T-helper 9 cell (primary cell): ENCODE measurements at regions not wholly inside any gene's neighbourhood (a gene's known extent, or its start where the extent isn't known, plus 50 kb on each side); places are given as distances from the start of the nearest gene placed in this dataset.
"Not testable (repeated sequence)": the region's sequence is repeated elsewhere in the genome, so short reads cannot be mapped to it uniquely, and the experiment has no call there.

Source experiments
- DNase-seq: peaks from one replicate; pipeline ENCODE4 v3.0.0-alpha.2; 2020

DNA sequence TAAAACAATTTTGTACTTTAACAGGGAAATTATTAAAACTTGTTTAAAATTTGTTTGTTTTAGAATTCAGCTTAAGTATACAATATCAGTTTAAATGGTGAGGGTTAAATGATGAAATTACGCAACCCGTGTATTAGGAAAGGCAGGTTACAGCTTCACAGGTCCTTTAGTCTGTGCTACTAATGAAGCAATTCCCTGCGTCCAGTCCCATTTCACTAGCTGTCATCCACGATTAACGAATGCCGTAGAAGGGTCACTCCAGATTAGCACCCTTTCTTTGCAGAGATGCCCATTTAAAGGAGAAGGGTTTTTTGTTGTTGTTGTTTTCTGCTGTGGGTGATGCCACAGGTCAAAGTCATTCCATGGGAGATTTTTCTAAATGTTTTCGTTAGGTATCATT lies 457.6 kb upstream of the SLC10A2 start:
- DNase-seq: no peak

DNA sequence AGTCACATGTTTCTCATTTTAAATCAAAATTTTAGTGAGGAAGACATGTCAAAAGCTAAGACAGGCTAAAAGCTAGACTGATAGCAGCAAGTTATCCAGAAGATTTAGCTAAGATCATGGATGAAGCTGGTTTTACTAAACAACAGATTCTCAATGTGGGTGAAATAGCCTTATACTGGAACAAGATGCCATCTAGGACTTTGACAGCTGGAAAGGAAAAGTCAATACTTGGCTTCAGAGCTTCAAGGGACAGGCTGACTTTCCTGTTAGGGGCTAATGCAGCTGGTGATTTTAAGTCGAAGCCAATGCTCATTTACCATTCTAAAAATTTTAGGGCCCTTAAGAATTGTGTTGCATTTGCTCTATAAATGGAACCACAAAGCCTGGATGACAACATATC lies 455.3 kb upstream of the SLC10A2 start:
- DNase-seq: no peak

DNA sequence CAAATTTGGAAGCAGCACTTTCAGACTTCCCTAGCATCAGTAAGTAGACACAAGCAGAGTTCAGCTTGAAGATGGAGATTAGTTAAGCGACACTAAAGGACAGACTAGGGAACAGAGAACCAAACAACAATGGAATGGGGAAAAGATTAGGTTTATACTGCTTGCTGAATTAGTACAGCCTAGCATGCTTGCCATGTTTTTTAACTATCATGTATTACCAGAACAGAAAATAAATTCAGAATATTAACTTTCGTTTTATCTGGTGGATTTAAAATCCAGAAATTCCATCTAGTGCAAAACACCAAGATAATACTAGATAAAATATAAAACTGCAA lies 451.5 kb upstream of the SLC10A2 start:
- DNase-seq: no peak

DNA sequence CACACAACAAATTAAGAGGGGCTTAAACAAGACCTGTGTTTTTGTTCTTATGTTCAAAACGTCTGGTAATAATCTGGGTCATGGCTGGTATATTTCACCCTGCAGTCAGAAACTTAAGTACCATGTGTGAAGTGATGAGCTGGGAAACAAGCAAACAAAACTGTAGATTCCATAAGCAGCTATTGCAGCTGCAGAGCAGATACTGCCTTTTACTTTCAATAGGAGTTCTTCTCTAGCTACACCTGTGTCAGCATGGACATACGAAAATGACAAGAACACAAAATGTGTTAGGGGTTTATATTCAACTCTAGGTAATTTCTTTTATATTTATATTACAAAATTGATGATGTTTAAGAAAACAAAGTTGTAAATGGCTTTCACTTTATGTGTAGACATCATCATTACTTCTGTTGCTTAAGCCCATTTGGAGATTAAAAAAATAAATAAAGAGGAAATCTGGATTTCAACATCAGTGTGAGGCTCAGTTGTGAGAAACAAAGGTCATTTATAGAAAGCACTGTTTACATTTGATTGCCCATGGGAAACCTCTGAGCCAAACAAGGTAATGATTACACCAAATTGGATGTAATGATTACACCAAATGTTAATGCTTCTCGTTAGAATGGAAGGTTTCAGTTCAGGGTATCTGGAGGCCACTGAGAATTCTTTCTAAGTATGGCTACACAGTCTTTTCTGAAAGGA lies 451.0 kb upstream of the SLC10A2 start:
- no peak for DNase-seq

DNA sequence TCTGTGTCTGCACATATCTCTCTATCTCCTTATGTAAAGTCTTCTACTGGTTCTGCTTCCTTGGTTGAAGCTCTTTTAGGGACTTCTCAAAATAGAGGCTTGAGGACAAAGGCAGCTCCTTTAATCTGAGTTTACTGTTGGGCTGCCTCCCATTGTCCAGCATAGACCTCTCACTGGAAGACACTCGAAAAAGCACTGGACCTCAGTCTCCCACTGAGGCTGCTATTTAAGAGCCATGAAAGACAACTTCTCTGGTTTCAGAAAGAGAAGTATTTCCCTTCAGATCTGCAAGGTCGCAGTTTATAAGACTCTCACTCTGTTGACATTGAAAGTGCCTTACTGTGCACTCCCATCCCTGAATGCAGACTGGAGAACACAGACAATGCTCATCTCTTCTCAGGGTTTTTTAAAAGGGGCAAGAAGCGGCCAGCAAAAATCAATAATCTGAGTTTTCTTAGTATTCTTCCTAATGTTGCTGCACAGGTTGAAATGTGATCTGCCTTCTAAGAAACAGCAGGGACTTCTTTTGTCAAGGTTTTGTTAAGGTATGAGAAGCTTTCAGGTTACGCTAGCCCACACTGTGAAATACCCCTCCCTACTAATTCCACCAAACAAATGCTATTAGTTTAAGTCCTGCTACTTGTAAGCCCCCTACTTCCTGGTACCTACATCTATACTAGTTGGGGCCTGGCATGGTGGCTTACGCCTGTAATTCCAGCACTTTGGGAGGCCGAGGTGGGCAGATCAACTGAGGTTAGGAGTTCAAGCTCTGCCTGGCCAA lies 450.0 kb upstream of the SLC10A2 start:
- DNase-seq: no peak

DNA sequence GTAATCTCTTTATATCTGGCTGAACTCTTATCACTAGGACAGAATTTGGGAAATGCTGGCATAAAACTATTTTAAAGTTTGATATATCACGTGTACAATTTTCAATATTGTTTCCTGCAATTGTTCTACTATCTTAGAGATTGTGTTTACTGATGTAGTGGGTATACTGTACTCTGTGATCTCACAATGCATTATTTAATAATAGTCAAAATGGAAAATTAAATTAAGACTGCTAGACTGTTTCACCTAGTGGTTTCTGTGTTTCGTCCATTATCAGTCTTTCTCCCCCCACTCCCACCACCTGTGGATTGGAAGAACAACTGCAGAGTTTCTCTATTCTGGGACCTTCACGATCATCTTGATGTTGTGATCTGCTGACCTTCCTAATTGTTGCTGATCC lies 449.2 kb upstream of the SLC10A2 start:
- no peak for DNase-seq

DNA sequence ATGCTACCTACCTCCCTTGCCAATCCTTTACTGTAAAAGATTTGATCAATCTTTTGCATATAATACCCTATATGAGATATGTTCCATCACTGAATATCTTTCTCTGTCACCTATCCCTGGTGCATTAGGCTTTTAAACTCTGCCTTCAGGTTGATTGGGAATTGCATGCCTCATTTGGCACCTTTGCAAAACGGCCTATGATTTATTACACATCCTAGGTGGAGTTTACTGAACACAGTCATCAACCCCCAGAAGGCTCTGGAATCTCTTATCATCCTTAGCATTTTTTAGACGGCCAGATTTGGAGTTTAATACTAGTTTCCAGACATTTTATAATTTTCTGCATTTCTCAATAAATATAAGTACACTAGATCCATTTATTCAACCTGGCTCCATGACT lies 448.4 kb upstream of the SLC10A2 start:
- no peak for DNase-seq

DNA sequence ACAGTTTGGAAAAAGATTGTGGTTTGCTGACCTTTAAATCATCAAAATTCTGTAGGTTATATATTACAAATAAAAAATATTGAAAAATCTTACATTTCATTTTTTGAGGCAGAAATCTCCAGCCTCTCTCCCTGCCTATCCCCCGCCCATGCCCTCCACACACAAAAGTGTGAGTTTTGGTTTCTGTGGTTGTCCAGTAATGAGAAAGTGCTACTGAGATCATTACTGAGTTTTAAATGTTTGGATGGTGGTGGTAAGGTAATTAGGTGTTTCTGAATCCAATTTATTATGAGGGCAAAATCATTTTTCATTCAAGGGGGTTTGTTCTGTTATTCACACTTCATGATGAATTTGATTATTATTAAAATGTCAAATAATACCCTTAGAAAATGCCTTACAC lies 448.0 kb upstream of the SLC10A2 start:
- no peak for DNase-seq

DNA sequence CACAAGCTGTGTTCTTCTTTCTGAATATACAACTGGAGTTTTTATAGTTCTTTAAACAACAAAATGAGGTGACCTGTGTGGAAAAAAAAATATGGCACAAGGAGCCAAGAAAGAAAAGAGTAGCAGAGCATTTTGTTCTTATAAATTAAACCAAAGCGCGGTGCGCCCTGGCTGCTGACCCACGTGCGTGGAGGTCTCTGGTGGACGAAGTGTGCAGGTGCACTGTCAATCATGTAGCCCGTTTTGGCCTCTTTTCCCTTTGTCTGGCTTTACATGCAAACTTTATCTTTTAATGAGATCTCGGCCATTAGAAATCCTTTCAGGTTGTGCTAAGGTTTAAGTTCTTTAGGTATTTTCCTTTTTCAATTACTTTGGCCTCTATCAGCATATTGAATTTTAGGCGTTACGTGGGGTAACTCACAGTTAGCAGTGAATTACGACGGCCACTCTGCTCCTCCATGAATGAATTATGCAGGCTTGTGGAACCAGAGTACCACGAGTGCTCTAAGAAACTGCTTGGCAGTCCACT lies 443.9 kb upstream of the SLC10A2 start:
- DNase-seq: no peak

DNA sequence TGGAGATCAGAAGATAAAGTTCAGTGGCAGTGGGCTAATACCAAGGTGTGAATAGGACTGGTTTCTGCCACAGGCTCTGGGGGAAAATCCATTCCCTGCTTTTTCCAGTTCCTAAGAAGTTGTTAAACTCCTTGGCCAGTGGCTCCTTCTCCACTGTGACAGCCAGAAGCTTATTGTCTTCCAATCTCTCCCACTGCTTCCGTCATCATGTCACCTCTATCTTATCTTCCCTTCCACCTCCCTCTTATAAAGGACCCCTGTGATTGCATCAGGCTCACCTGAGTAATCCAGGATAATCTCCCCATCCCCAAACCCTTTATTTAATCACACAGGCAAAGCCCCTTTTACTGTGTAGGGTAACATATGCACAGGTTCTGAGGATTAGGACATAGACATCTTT lies 431.2 kb upstream of the SLC10A2 start:
- DNase-seq: no peak

DNA sequence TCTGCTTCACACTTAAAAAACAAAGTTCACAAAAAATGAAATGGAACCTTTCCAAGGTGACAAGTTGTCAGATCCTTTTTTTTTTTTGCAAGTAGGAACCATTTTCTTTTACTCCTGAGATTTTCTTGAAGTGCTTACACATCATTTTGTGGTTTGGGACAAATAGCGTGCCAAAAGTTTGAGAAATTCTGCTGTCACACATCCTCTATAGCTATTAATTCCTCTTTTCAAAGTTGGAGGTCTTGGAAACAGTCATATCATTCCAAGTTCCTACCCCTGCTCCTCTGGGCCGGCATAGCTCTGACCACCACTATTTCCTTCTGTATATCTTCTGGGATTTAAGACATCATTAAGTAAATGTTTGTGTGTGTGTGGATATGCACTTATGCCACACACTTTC lies 421.6 kb upstream of the SLC10A2 start:
- no peak for DNase-seq

DNA sequence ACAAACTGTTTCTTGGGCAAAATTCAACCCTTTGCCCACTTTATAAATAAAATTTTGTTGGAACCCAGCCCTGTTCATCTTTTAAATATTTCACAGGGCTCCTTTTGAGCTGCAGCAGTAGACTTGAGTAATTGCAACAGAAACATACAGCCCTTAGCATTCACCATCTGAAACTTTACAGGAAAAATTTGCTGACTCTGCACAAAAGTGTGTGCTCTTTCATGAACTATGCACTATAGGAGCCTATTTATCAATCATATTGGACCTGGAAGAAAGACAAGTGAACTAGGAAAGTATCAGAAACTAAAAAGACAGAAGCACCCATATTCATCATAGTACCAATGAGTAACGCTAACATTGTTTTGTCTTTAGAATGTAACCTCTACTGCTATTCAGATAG lies 406.9 kb upstream of the SLC10A2 start:
- DNase-seq: no peak

DNA sequence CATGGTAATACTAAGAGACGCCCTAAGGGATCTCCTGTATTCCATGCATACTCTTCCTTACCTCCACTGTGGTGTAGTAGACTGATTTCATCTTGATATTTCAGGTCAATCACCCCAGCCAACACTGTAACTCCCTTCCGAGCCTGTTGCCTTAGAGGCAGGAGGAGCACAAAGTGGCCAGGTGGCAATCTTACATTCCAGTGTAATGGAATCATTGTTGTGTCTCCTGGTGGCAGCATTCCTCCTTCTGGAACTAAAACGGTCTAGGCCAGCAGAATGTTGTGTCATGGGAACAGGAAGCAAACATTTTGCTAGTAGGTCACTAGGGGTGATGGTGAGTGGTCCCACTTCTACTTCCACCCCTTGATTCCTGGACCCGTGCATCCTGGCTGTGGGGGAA lies 405.7 kb upstream of the SLC10A2 start:
- no peak for DNase-seq

DNA sequence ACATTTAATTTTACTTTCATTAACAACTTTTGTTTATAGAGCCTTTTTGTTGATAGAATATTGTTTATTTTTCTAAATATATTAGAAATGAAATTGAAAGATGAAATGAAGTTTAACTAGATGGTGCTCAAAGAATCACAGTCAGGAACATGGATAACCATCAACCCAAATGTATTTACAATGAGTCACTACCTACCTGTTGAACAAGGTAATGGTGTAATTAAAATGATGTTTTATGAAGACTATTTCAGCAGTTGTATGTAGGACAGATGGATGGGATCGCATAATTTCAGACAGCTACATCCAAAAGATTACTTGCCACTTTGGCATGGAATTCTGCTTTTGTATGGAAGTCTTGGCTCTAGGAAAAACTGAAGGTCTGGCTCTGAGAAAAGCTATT lies 403.6 kb upstream of the SLC10A2 start:
- no peak for DNase-seq

DNA sequence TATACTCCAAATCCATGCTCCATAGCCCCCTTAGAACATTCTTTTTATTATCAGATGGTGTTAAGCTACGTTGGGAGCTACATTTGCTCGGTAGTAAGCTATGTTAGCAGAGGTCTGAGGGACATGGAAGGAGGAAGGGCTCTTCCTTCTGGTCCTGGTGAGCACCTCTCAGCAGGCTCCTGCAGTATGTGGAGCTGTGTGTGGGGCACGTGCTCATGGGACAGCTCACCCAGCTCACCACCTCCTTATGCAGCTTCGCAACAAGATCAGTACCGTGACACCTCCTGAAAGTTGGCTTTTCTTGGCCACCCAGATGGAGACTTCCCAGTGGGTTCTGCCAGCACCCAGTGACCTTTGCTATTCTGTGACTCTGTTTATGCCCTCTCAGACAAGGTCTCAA lies 400.5 kb upstream of the SLC10A2 start:
- DNase-seq: no peak

DNA sequence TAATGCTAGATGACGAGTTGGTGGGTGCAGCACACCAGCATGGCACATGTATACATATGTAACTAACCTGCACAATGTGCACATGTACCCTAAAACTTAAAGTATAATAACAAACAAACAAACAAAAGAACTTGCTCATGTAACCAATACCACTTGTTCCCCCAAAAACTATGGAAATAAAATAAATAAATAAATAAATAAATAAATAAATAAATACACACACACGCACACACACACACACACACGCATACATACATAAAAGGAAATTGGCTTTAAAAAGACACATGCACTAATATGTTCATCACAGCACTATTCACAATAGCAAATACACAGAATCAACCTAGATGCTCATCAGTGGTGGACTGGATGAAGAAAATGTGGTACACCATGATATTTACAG lies 394.0 kb upstream of the SLC10A2 start:
- not testable (repeated sequence) for DNase-seq

DNA sequence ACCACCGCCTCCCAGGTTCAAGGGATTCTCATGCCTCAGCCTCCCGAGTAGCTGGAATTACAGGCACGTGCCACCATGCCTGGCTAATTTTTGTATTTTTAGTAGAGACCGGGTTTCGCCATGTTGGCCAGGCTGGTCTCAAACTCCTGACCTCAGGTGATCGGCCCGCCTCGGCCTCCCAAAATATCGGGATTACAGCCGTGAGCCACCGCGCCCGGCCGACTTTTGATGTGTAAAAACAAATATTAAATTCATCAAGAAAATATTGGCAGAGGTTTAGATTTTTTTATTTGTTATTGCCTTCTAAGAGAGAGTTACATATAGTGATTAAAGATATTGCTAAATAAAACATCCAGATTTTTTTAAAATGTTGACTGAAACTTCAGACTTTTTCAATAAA lies 390.8 kb upstream of the SLC10A2 start:
- DNase-seq: not testable (repeated sequence)

DNA sequence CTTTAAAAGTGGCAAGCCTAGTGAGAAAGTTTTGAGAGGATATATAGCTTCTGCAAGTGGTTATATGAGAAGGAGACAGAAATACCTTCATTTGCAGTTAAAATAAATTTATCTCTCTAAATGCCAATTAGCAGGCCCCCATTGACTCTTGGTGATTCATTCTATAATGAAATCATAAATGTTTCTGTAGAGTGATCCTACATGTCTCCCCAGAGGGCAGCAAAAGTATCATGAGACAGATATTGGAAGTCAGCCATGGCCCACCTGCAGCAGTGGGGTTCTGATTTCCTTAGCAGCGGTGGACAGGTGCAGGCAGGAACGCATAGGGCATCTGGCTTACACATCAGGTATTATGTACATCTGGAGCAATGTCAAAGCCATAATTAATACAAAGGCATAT lies 385.4 kb upstream of the SLC10A2 start:
- no peak for DNase-seq

DNA sequence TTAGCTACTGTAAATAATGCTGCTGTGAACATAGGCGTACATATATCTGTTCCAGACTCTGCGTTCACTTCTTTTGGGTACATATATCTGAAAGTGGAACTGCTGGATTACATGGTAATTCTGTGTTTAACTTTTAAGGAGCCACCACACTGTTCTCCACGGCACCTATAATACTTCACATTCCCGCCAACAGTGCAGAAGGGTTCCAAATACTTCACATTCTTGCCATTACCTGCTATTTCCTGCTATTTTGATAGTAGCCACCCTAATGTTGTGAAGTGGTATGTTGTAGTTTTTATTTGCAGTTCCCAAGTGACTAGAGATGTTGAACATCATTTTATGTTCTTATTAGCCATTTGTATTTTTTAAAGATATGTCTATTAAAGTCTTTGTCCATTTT lies 377.4 kb upstream of the SLC10A2 start:
- no peak for DNase-seq

DNA sequence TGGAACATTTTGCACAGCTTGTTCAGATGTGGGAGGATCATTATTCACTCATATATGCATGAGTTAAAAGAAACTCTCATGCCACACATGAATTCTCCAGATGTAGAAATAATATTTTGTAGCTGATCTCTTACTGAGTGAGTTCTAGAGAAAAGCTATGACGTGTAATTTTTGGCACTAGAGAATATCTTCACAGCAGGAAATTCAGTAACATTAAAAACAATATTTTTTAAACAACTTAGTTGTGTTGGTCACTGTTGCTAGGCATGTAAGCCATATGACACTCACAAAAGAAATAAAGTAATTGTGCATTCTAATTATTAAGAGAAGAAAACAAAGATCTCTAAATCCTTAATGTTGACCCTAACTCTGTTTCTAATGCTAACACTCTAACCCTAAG lies 371.4 kb upstream of the SLC10A2 start:
- DNase-seq: no peak

DNA sequence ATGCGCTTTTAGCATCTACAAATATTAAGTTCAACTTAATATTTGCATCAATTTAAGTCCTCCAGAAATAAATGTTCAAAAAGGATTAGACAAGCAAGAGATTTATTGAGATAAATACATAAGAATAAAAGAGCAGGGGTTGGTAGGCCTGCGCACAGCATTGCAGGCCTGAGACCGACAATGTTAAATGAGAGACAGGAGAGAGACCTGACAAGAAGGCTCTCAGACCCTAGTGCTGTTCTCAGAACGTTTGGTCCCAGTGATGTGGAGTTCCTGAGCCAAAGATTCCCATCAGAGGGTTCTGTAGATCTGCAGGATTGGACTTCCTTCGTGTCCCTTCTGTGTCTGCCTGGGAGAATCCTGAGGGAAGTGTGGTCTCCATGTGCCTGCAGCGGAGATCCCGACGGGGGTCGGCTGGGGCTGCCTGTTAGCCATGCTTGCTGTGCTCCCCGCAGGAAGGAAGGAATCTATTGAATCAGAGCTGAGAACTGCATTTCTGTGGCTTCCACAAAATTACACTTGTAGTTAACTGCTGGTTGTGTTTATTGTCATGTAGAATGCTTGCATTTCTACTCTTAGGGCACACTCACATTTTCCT lies 369.9 kb upstream of the SLC10A2 start:
- no peak for DNase-seq

DNA sequence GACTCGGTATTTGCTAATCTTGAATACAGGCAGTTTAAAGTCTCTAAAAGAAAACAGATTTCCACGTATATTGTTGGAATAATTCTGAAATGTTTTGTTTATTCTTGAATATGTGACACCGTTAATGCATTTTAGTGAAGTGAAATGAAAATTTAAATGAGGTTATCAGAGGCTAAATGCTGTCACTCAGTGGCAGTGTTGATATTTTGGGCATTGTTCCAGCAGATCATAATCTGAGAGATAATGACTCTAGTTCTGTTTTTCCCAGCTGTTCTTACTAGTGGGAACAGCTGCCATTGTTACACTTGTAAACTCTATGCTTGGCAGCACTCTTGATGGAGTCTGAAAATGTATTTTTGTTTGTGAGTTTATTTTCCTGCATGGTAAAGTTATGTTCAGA lies 365.6 kb upstream of the SLC10A2 start:
- DNase-seq: no peak

DNA sequence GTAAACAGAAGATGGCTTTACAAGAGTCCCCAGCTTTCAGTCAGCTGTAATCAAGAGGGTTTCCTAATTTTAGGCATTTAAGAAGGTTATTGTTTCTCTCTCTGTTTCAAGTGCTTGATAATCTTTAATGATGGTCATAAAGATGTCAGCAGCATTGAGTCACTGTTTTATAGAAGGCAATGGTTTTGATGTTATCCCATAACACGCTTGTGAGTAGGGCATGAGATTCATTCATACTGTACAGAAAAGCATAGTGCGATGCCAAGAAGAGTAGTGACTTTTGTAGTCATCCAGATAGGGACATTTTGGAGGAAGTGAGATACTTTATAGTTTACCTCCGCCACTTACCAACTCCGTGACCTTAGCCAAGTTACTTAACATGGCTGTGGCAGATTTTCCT lies 364.2 kb upstream of the SLC10A2 start:
- DNase-seq: no peak

DNA sequence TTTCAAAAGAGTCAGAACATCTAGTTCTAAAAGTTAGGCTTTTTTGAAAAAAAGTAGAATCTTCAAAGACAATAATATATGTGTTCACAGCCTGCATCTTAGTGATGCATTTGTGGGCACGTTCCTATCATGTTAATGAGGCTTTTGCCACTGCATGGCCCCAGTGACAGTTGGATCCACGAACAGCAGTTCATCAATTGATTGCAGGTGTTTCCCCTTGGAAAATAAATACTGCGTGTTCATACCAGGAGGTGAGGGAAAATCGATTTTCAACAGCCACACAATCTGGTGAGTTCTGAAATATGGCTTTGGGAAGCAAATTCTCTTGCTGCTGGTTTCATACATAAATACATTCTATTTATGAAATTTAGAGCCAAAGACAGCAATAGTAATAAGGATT lies 343.8 kb upstream of the SLC10A2 start:
- no peak for DNase-seq
